HEK293 (cell line): ENCODE measurements at regions not wholly inside any gene's neighbourhood (a gene's known extent, or its start where the extent isn't known, plus 50 kb on each side); places are given as distances from the start of the nearest gene placed in this dataset.

ENCODE experiments used
- CTCF ChIA-PET: fragments of 350-600 bp; formaldehyde crosslinking; extraction: SDS; loops from one replicate; lab custom pipeline; 2021; ENCODE audit warnings: antibody characterized with exemption; lab: Yijun Ruan, JAX
- POLR2A ChIA-PET: fragments of 300-600 bp; formaldehyde crosslinking; extraction: SDS; loops from one replicate; lab custom pipeline; 2020; ENCODE audit warnings: antibody characterized with exemption, inconsistent platforms; lab: Yijun Ruan, JAX
- H3K27ac ChIP-seq: fragments of 200-500 bp; sonication (Bioruptor generic); 2 replicates; pipeline ENCODE4 v1.5.1; 2014; ENCODE audit warnings: low read depth, low read length, control low read depth, inconsistent platforms; ENCODE audit errors: extremely low read depth
- H3K36me3 ChIP-seq, 2 experiments: fragments of 200-500 bp in 1 of 2; sonication (Bioruptor generic) in 1 of 2; 1 replicate in 1 of 2; 2 replicates in 1 of 2; pipeline ENCODE4 v1.5.1; 2014 to 2017; ENCODE audit warnings: inconsistent platforms in 2 of 2, low read length in 2 of 2; ENCODE audit not compliant: control insufficient read depth in 2 of 2, insufficient read depth in 1 of 2
- H3K4me1 ChIP-seq: fragments of 200-500 bp; sonication (Bioruptor generic); 2 replicates; pipeline ENCODE4 v1.5.1; 2014; ENCODE audit warnings: mild to moderate bottlenecking, low read length, inconsistent platforms; ENCODE audit not compliant: control insufficient read depth, insufficient read depth
- H3K4me3 ChIP-seq: 2 replicates; pipeline ENCODE4 v1.5.1; 2011; ENCODE audit warnings: low read depth, mild to moderate bottlenecking, control low read depth, low read length, moderate library complexity
- H3K9me3 ChIP-seq: fragments of 200-500 bp; sonication (Bioruptor generic); 2 replicates; pipeline ENCODE4 v1.5.1; 2014; ENCODE audit warnings: low read depth, low read length, inconsistent platforms; ENCODE audit not compliant: control insufficient read depth, insufficient read depth
- ATF2 ChIP-seq: fragments of 450-650 bp; formaldehyde crosslinking; IDR thresholded peaks from 2 replicates; pipeline ENCODE4 v1.5.1; 2016; ENCODE audit warnings: missing biosample characterization, missing genetic modification characterization, low read depth
- ELK4 ChIP-seq: IDR thresholded peaks from 2 replicates; pipeline ENCODE4 v1.6.1; 2011; ENCODE audit warnings: mild to moderate bottlenecking, low read depth, low read length, borderline replicate concordance
- GLI2 ChIP-seq: fragments of 450-650 bp; formaldehyde crosslinking; IDR thresholded peaks from 2 replicates; pipeline ENCODE4; 2017; ENCODE audit warnings: missing biosample characterization, missing genetic modification characterization, low read depth, borderline replicate concordance
- PRDM10 ChIP-seq: fragments of 450-650 bp; formaldehyde crosslinking; IDR thresholded peaks from 2 replicates; pipeline ENCODE4 v1.5.1; 2016; ENCODE audit warnings: missing biosample characterization, missing genetic modification characterization
- SETDB1 ChIP-seq: IDR thresholded peaks from one replicate; pipeline ENCODE4 v1.6.1; 2017; ENCODE audit warnings: mild to moderate bottlenecking, low read length, moderate library complexity, mixed read lengths; ENCODE audit not compliant: insufficient read length
- TRIM28 ChIP-seq: IDR thresholded peaks from 2 replicates; pipeline ENCODE4 v1.6.1; 2011; ENCODE audit warnings: low read length, control low read depth, borderline replicate concordance
- ZNF292 ChIP-seq: fragments of 450-650 bp; formaldehyde crosslinking; IDR thresholded peaks from 2 replicates; pipeline ENCODE4 v1.5.1; 2016; ENCODE audit warnings: low read depth, missing biosample characterization, missing genetic modification characterization, borderline replicate concordance
- ZNF324 ChIP-seq: fragments of 450-650 bp; formaldehyde crosslinking; IDR thresholded peaks from 2 replicates; pipeline ENCODE4 v1.5.1; 2016; ENCODE audit warnings: missing biosample characterization, missing genetic modification characterization
- ZNF473 ChIP-seq: fragments of 450-650 bp; formaldehyde crosslinking; IDR thresholded peaks from 2 replicates; pipeline ENCODE4 v1.5.1; 2017; ENCODE audit warnings: missing biosample characterization, missing genetic modification characterization
- ZNF571 ChIP-seq: fragments of 450-650 bp; formaldehyde crosslinking; IDR thresholded peaks from 2 replicates; pipeline ENCODE4 v1.5.0; 2017; ENCODE audit warnings: missing biosample characterization, missing genetic modification characterization
- ZNF585B ChIP-seq: fragments of 450-650 bp; formaldehyde crosslinking; IDR thresholded peaks from 2 replicates; pipeline ENCODE4 v1.5.1; 2016; ENCODE audit warnings: missing biosample characterization, missing genetic modification characterization
- ZNF626 ChIP-seq: fragments of 450-650 bp; sonication (Bioruptor Pico); formaldehyde crosslinking; IDR thresholded peaks from 2 replicates; pipeline ENCODE4 v1.5.1; 2018; ENCODE audit warnings: missing biosample characterization, missing genetic modification characterization, inconsistent platforms
- ZSCAN23 ChIP-seq: fragments of 450-650 bp; formaldehyde crosslinking; IDR thresholded peaks from 2 replicates; pipeline ENCODE4 v1.5.1; 2016; ENCODE audit warnings: missing biosample characterization, missing genetic modification characterization

GRCh38 chr4:124961138-124961750, 248.7 kb upstream of the ANKRD50 start:
- TF ChIP-seq ZNF585B (tag by site-specific recombination), result peak; percentile 79
- TF ChIP-seq ZNF626 (tag by site-specific recombination), result peak; percentile 64; the same call in 1 of the 2 replicates
- TF ChIP-seq TRIM28, result peak; percentile 84; the same call in 1 of the 2 replicates
- peak; percentile 91 for TF ChIP-seq SETDB1
- TF ChIP-seq ATF2 (tag by site-specific recombination), result no peak
- TF ChIP-seq ZNF571 (tag by site-specific recombination), result no peak
- no peak for TF ChIP-seq ZNF292 (tag by site-specific recombination)

GRCh38 chr4:124958847-124959246, 246.3 kb upstream of the ANKRD50 start:
- Histone ChIP-seq H3K4me3 (no peak overlapping the region), H3K9me3 (no peaks in the 10 kb centered on the region), H3K36me3 (no peaks in the 10 kb centered on the region), H3K4me1 (no peaks in the 10 kb centered on the region), H3K27ac (no peak overlapping the region)
- TF ChIP-seq ZNF473 (tag by site-specific recombination), result no peak
- ChIA-PET CTCF (interaction anchor here (0.6 kb wide), 1 partner anchor 9 kb away, joined by 3 read pairs; no protein-coding TSS in a partner anchor), POLR2A (interaction anchor here (0.6 kb wide), 1 partner anchor 236 kb away, joined by 3 read pairs; no protein-coding TSS in a partner anchor)

More at GRCh38 chr4:124961138-124961750, 248.7 kb upstream of the ANKRD50 start:
- no peaks in the 10 kb centered on the region for H3K9me3 ChIP-seq
- H3K4me1 ChIP-seq, result no peaks in the 10 kb centered on the region
- no peaks in the 10 kb centered on the region for H3K36me3 ChIP-seq
- POLR2A ChIA-PET, result no interaction called here
- no peak overlapping the region for H3K4me3 ChIP-seq
- H3K27ac ChIP-seq, result no peak overlapping the region
- CTCF ChIA-PET, result no interaction called here

- TF ChIP-seq GLI2 (tag by site-specific recombination) (no peak), ZNF473 (tag by site-specific recombination) (no peak), ZSCAN23 (tag by site-specific recombination) (no peak), ZNF324 (tag by site-specific recombination) (no peak), PRDM10 (tag by site-specific recombination) (no peak), ELK4 (no peak)
- Histone ChIP-seq H3K27ac (no peak overlapping the region), H3K36me3 (no peaks in the 10 kb centered on the region), H3K9me3 (no peaks in the 10 kb centered on the region), H3K4me1 (no peaks in the 10 kb centered on the region), H3K4me3 (no peak overlapping the region)
- CTCF ChIA-PET, result no interaction called here
- POLR2A ChIA-PET, result no interaction called here
These were observed 242.9 kb upstream of the ANKRD50 start for GRCh38 chr4:124955476-124955875.
